ENCODE measurements at regions not wholly inside any gene's neighbourhood (a gene's known extent, or its start where the extent isn't known, plus 50 kb on each side); places are given as distances from the start of the nearest gene placed in this dataset.

DNA sequence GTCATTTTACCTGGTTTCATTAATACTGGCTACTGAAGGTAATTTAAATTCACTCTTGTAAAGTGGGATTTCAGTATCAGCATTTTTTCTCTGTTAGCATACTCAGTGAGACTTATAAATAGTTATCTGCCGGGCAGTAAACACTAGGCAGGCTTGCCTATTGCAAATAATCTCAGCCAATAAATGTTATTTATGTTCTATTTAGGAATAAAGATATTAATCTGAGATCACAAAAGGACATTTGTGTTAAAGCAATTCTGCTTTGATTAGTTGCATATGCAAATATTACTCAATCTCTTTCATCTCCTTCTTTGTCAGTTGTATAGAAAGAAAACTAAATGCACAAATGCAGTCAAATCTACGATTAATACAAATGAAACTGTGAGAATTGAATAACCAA, 827.8 kb downstream of the TLE4 start:
- DNase-seq, result no peak

DNA sequence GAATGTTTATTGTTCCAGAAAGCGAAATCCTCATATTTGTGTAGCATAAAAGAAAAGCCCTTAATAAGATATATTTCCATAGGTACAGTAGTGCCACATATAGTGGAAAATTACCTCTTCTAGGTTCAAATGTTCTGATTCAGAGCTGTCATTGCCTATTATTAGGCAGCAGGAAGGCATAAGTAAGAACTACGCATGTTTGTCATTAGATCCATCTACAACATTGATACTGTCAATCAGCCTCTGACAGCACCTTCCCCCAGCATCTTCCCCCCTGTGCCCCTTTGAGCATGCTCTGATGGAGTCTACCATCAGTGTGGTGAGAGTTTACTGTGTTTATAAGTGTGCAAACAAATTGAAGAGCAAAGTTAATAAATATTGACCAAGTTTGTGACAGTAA, 816.1 kb downstream of the TLE4 start:
- DNase-seq, result no peak

DNA sequence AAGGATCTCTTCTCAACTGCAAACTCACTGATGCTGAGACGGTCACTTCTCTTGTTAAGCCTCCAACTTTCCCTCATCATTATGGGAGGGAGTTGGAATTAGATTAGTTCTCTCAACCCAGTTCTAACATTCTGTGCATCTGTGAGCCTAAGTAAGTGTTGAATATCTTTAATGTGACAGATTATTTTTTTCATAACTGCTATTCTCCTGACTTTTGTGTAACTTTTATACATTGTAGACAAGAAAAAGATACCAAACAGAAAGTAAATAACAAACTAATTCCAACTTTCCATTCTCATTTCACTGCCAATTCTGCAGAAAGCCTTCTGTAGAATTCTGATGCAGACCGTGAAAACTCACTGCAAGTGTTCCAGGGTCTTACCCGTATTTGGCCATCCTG, 813.5 kb downstream of the TLE4 start:
- DNase-seq, result no peak

DNA sequence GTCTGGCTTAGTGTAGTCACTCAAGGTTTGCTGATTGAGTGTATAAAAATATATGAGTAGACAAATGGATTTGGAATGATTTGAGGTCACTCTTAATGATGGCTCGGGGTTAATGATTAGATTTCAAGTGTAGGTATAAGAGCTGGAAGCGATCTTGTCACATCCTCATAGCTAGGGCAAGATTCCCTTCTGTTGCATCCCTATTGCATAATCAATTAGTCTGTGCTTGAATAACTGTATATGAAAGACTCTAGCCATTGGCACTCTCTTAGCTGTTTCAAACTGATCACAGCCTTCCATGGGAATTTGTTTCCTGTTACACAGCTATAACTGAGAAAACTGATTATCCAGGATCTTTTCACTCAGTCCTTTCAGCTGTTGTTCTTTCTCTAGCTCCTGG, 811.6 kb downstream of the TLE4 start:
- no peak for DNase-seq

DNA sequence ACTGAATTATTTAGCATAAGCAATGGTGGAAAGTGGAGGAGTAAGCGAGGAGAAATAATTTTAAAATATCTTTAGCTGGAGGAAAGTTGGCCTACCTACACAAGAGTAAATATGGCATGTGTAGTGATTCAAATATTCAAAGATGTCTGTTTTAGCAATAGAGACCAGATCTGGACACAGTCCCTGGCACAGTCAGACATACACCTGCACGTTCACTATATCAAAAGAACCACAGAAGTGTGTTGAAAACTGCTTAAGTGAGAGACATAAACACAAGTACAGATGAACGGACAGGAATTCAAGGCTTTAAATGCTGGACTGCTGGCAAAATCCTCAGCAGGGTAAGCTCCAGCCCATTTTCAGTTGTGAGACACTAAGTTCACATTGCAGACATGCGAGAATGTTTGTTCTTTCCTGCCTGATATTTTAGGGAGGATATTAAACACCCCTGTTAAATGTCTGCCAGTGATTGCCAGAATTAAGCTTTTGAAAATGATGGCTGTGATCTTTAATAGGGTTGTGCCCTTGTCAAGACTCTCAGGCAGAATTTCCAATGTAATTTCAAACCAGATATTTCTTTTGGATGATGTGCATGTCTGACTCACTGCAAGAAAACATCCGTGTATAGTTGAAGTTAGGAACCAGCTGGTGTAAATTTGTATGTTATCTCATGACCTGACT, 810.6 kb downstream of the TLE4 start:
- DNase-seq, result no peak

DNA sequence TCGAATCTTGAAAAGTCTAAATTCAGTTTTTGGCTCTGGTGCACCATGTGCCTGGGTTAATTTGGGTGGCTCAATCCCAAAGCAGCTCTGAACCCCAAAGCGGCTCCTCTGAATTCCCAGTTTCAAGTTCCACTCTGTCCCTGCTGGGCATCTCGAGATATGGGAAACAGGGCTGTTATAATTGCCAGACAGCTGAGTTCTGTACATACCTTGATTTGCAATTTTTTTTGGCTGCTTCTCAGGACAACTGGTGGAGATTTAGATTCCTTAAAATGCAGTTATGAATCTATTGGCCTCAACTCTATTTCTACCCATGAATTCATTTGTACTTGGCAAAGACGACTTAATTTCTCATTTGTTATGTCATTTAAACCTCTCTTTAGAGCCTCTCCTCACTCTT, 808.5 kb downstream of the TLE4 start:
- DNase-seq, result no peak

DNA sequence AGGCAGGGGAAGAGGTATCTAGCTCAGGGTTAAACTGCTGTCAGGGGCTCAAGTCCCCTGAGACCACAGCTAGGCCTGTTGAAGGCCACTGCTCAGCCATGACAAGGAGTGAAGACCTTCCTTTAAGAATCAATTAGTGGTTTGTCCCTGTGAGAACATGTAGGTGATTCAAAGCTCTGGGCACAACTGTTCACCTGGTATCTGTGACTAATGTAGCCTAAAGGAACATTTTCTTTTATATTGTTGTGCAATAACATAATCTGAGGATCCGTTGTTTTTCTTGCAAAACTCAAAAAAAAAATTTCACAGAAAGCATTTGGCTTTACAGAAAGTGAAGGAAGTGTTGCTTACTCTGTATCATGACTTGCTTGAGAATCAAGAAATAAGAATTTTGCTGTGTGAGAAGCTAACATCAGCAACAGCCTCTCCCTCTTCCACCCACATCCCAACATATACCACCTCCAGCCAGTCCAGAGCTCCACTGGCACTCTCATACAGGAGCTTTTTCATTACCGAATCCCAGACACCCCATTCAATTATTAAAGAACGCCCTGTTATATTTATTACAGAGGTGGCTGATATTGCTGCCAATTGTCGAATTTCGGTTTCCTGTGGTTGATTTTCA, 807.0 kb downstream of the TLE4 start:
- no peak for DNase-seq

DNA sequence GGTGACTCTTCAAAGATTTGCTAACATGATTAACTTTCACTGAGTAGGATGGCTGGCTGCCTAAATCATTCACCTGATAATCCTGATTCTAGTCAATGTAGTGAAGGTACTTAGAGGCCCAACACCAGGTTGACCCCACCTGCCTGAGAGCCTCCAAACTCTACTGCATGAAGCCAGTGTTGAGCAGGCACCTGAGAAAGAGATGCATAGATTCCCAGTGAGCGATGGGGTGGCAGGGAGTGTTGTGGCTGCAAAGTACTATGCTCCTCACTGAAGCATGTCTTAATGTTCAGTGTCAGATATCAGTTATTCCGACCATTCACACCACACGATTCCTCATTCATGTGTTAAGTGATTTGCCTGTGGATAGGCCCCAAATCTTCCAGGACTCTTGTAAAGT, 804.4 kb downstream of the TLE4 start:
- no peak for DNase-seq

DNA sequence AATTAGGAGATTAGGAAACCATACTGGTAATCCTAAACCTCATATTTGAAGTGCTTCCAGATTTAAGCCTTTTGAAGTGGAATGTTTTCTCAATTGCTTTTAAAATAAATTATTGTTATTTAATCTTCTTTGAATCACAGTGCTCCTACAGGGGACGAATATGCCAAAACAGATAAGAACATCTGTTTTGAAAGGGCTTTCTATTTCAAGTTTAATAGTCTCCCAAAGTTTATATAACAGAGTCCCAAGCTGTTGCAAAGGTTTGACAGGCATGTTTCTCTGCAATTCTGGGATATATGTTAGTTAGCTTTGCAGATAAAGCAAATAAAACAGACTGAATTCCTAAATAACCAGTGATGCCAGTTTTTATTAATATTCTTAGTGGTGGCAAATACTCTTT, 803.7 kb downstream of the TLE4 start:
- no peak for DNase-seq

DNA sequence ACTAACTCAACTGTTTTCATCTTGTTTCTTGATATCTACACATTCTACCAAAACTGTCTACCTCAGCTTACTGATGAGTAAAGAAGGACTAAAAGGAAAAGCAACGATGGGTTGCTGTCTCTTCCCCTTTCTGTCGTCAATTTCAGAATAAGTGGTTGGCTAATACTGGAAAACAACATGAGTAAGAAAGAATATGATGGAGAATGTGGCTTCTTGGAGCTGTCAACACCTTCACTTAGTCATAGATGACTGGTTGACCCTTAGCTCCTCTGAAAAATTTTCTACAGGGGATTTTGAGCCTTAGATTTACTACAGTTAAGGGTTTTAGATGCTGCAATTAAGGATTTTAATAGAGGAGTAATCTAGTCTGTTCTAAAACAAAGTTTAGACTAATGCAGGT, 797.9 kb downstream of the TLE4 start:
- DNase-seq, result no peak

DNA sequence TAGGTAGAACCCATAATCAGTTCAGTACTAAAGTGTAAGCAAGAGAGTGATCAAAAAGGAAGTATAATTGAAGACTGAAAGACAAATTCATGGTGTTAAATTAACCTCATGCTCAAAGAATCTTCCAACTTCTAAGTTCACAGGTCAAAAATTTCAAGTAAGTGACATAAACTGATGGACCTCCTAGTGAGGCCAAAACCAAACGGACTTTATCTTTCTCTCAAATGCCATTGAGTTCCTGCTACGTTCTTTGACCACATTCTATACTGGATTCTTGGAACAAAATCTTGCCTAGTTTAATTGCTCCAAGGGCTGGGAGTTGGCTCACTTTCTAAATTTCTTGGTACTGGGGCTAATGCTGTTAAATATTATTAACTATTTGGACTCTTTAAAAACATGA, 794.9 kb downstream of the TLE4 start:
- DNase-seq, result no peak

DNA sequence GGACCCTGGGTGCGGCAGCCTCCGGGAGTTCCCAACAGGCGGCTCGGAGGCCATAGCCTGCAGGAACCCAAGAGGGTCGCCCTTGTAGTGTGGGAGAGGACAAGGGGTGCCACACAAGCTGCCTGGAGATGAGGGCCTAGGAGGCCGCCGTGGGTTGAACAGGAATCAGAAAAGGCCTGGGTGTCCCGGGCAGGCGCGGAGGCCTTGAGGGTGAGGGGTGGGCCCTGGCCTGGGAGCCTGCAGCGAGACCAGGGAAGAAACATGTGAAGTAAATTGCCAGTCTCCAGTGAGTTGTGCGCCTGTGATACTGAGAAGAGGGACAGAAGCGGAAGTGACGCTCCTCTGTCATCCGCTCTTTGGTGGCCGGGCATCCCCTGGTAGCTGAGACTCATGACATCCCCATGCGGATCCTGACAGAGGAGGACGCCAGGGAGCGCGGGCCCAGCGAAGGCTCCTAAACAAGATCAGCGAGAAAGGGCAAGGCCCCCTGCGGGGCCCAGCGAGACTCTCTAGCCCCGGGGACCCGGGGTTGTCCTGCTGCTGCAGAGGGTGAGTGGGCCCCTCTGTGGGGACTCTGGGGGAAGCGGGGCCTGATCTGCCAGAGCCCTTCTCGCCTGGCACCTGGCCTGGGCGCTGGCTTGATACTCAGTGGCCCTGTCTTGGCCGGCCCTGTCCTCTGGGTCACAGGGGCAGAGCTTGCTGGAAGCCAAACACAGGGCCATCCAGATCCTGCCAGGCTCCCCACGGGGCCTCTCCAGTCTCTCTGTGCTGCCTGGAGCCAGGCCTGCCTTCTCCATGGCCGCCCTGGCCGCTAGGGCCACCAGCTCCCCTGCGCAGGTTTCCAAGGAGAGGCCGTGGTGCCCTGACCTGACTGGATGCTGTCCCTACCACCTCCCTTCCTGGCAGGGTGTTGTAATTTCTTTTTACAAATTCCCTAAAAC, 788.4 kb downstream of the TLE4 start:
- no peak for DNase-seq

DNA sequence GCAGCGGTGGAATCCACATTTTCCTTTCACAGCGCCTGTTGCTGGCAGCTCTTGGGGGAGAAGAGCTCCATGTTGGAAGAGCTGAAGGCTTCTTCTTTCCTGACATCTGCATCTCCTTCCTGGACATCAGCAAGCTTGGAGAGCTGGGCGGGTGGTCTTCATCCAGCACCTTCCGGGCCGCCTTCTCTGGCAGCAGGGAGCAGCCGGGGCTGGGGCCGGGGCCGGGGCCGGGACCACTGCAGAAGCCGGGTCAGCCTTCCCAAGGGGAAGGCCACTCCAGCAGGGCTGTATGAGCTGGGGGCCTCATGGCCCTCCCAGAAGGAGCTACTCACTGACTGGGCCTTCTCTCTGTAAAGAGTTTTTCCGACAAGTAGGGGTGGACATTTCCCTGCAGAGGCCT, 787.5 kb downstream of the TLE4 start:
- DNase-seq, result no peak

DNA sequence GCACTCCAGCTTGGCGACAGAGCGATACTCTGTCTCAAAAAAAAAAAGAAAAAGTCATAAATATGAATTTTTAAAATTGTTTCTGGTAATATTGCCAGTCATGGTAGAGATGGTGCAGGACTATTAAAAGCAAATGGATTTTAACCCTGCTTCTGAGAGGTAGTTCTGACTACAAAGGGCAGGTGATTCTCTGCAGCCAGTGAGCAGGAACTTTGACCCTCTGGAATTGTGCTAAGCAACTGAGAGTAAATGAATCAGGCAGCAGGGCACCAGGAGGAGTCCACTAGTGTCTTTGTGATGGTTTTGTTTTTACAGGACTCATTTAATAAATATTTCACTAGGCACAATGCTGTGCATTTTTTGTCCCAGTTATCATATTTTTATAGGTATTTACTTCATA, 781.2 kb downstream of the TLE4 start:
- no peak for DNase-seq

DNA sequence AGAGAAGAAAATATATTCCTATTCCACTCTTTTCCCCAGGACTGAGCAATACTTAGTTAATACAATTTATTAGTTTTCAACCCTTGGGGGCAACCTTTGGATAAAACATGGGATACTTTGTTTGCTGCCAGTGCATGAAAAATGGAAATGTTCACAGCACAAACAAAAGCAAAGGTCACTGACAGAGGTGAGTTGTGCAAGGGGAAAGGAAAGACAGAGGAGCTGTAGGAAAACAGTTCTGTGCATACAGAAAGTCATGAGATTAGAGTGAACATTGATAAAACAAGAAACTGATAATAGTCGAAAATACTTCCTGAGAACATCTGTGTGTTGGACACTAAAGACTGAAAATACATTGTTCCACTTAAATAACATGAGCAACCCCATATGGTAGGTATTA, 779.8 kb downstream of the TLE4 start:
- no peak for DNase-seq

DNA sequence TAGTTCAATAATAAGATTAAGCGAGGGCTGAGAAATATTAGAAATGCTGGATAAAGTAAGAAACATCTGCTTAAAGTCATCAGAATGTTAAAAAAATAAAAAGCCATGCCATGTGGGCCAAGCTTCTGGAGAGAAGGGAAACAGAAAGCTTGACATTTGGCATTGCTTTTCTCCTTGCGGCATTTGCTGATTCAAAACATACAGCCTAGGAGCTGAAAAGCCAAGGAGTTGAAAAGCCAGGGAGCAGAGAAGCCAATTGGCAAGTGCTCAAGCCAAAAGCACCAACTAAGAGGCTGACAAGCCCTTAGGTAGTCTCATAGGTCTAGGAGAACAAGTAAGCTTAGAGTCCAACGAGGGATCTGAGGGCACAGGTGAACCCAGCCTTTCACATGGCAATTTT, 754.3 kb downstream of the TLE4 start:
- DNase-seq, result no peak

DNA sequence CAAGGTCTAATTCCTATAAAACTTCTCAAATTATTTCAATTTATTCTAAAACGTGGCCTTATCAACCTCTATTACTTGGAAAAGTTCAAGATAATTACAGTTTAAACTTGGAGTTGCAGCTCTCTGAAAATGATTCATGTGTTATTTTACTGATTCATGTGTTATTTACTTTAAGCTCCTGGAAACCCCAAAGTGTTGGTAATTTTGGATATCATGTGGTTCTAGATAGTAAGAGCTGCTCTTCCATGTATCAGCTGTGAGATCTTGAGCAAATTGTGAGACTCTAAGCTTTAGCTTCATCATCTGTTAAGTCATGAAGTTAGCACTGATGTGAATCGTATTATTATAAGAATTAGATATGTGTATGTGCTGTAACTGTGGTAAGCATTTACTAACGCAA, 749.2 kb downstream of the TLE4 start:
- DNase-seq, result no peak

DNA sequence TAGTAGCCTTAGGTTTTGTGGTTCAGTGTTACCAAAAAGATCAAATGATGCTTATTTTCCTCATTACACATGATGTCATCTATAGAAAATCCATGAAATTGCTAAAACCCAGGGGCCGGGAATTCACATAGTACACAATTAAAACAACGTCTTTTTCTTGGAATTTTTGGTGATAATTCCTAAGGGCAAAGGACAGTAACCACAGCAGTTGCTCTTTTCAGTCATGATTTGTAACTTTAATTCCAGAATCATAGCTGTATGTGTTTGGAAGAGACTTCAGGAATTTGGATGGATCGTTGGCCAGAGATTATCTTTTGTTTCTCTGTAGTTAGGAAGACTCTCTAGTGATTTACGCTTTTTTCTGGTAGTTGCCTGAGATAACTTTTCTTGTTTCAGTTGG, 748.7 kb downstream of the TLE4 start:
- no peak for DNase-seq

DNA sequence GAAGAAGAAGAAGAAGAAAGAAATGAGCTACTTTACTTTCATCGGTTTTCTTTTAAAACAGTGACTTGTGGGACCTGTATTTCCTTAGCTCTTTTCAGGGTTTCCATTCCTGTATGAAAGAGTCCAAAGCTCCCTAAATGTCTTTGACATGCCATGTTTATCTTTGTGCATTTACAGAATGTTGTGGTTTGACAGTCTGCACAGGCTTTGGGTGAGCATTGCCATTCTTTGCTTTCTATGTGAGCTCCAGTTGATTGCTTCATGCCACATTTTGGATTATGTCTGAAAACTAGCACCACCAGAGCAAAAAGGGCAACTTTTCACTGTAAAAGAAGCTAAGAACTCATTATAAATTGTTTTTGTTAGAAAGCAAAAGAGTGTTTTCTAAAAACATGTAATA, 733.4 kb downstream of the TLE4 start:
- DNase-seq, result no peak

DNA sequence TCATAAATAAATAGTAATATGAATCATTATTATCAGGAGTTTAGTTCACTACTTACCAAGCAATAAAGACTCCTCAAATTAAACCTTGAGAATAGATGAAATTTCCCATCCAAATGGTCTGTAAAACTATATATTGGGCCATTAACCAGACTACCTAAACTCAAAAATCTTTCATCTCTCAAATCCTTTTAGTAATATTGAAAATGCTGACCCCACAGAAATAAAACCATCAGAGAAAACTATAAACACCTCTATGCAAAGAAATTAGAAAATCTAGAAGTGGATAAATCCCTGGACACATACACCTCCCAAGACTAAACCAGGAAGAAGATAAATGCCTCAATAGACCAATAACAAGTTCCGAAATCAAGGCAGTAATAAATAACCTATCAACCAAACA, 723.2 kb downstream of the TLE4 start:
- no peak for DNase-seq

DNA sequence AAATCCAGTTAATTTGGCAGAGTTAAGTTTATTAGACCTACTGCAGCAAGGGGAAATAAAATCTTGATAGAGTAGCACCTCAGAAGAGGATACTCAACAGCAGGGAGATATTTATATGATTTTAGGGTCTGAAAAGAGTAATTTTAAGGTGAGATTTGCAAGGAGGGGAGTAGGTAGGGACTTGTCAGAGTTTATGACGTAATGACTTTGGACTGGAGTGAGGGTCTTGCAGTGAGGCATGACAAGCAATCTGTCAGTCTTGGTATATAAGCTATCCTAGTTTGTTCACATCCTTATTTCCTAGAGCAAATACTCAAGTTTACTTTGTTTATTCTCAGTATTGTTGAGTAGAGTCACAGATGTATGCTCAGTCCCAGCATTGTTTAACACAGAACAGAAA, 722.6 kb downstream of the TLE4 start:
- DNase-seq, result no peak

DNA sequence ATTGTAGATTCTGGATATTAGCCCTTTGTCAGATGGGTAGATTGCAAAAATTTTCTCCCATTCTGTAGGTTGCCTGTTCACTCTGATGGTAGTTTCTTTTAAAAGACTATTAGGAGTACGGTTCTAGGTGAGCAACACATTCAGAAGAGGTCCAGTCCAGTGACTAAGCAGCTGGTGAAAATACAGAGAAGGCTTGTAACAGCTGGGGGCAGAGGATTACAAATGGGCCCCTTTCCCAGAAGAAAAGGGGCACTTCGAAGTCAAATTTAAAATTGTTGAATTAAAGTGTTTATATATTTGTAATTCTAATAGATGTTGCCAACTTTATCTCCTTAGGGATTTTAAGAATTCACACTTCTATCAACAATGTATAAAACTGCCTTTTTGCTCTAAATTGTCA, 720.5 kb downstream of the TLE4 start:
- no peak for DNase-seq

DNA sequence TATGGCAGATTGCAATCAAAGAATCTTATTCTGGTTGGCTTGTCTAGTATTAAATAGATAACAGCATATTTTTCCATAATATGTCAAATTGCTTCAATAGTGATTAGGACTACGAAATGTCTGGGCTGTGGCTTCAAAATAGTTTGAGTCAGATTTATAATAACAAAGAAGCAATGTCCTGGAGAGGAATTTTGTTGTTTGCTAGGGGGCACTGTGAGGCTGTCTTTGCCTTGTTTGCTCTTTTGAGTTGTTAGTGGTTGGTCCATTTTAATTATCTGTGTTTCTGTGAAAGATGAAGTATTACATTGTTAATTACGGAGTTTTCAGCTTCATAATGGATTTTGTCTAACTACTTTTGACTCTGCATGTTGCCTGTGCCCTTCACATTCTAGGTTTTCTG, 713.6 kb downstream of the TLE4 start:
- no peak for DNase-seq

DNA sequence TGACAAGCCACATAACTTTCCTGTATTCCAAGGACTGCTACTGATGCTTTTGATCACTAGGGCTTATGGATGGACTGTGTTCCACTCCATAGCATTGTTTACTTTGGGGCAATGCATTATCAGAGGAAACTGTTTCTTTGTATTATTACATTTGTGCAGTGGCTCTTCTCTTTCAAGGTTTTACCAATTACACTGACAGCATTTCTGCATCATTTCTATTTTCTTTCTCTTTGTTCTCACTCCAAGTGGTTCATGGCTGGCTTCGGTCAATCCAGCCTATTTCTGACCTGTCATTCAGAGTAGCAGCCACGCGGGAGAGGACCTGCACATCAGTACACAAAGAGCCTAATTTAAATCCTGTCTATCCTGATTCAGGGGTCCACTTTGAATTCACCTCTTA, 711.0 kb downstream of the TLE4 start:
- DNase-seq, result no peak
